Mucosa of gallbladder (tissue), 1 donor: ENCODE measurements at regions not wholly inside any gene's neighbourhood (a gene's known extent, or its start where the extent isn't known, plus 50 kb on each side); places are given as distances from the start of the nearest gene placed in this dataset.

Source experiments
- DNase-seq: peaks from one replicate; pipeline ENCODE4 v3.0.0-alpha.2; 2020; ENCODE audit warnings: low spot score
- donor health status: DM: no; HTN: no; CAD: no.

DNA sequence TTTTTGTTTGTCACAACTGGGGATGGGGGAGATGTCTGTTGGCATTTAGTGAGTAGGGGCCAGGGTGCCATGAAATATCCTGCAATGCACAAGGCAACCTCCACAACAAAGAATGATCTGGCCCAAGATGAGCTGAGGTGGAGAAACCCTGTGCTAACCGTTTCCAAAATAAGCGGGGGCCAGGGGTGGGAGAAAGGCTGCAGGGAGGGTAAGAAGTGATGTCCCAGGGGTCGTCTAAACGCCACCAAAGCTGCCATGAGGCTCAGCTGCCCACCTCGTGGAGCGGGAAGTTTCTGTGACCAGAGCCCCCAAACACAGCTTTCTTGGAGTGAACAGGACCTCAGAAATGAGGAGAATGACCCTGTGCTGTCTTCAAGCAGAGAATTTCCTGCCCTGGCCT lies 76.5 kb upstream of the CDH5 start:
- DNase-seq, result no peak

DNA sequence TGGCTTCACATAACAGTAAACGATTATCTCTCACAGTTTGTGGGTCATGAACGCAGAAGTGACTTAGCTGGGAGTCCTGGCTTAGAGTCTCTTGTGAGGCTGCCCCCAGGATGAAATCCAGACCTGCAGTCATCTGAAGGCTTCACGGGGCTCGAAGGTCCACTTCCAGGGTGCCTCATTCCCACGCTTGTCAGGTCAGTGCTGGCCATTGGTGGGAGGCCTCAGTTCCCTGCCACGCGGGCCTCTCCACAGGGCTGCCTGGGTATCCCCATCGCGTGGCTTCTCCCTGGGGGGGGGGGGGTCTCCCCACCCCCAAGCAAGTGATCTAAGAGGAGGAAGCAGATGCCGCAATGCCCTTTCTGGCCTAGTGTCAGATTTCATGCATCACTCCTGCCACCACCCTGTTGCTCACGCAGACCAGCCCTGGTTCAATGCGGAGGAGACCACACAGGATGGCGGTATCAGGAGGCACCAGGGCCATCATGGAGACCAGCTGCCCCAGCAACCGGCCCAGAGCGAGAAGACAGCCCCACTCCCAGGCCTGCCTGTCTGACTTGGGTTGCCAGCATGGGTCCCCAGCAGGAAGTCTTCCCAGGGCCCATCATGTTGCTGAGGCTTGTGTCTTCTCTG lies 77.3 kb upstream of the CDH5 start:
- no peak for DNase-seq

DNA sequence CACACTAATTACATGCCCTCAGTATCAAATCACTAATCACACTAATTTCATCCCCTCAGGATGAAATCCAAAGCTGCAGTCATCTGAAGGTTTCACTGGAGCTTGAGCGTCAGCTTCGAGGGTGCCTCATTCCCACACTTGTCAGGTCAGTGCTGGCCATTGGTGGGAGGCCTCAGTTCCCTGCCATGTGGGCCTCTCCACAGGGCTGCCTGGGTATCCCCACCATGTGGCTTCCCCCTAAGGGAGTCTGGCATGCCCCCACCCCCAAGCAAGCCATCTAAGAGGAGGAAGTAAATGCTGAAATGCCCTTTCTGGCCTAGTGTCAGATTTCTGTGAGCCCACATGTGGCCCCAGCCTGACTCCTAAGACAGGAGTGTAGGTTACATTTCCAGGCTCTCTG lies 78.6 kb upstream of the CDH5 start:
- no peak for DNase-seq

DNA sequence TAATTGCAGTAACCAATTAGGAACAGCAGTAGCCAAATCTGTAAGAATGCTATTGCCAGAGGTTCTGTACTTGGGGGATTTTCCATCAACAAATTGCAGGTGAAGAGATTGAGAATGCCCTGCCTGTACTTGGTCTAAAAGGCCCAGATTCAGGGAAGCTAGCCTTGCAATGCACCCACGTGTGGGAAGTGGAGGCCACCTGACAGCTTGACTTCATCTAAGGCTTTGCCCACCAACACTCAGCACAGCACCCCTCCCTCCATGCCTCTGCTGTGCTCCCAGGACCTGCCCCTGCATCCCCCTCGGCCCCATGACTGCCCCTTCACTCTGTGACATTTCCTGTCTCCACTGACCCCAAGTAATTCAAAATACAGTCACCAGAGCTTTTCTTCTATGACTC lies 79.1 kb upstream of the CDH5 start:
- no peak for DNase-seq

DNA sequence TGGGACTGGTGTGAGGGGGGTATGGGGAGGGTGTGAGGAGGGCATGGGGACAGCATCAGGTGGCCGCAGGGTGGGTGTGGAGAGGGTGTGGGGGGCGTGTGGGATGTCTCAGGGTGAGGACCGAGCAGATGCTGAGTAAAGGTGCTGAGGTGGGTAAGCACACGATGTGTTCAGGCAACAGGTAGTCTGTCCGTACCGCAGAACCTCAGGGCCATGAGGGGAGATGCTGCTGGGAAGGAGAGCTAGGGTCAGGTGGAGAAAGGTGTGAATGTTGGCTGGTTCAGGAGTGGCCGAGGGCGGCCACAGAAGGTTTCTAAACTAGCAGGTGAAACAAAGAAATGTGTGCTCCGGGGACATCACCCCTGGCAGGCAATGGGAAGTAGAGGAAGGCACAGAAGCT lies 80.0 kb upstream of the CDH5 start:
- no peak for DNase-seq

DNA sequence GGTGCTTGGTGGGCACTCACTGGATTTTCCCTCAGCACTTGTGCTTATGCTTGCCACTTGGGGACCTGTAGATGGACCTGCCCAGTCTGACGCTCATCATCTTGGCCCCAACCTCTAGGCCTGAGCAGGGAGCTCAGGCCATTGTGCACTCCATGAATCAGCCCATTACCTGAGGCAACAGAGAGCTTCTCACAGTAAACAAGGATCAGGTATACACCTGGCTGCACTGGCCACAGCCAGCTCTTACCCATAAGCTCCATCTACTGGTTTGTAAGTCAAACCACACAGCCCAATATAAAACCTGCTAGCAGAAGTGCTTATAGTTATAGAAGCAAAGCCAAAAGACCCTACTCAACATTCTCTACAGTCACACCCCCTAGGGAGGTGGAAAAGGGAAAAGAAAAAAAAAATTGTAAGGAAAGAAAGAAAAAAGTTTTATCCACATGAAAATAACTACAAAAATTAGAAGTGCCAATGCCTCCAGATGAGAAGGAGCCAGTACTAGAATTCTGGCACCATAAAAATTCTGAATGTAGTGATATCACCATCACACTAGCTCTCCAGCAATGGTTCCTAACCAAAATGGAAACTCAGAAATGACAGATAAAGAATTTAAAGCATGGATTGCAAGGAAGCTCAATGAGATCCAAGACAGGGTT lies 87.8 kb upstream of the CDH5 start:
- DNase-seq, result peak; percentile 46

DNA sequence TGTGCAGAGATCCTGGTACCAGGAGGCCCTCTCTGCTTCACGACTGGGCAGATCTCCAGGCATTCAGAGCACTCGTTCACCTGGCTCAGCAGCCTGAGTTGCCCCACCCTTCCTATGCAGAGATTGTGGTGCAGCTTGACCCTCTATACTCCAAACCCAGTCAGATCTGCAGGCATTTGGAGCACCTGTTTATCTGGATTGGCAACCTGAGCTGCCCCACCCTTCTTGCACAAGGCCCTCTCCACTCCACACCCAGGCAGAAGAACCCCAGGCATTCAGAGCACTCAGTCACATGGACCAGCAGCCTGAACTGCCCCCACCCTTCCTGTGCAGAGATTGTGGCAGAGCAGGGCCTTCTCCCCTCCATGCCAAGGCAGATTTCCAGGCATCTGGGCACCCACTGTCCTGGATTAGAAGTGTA lies 88.4 kb upstream of the CDH5 start:
- DNase-seq, result peak; percentile 83

DNA sequence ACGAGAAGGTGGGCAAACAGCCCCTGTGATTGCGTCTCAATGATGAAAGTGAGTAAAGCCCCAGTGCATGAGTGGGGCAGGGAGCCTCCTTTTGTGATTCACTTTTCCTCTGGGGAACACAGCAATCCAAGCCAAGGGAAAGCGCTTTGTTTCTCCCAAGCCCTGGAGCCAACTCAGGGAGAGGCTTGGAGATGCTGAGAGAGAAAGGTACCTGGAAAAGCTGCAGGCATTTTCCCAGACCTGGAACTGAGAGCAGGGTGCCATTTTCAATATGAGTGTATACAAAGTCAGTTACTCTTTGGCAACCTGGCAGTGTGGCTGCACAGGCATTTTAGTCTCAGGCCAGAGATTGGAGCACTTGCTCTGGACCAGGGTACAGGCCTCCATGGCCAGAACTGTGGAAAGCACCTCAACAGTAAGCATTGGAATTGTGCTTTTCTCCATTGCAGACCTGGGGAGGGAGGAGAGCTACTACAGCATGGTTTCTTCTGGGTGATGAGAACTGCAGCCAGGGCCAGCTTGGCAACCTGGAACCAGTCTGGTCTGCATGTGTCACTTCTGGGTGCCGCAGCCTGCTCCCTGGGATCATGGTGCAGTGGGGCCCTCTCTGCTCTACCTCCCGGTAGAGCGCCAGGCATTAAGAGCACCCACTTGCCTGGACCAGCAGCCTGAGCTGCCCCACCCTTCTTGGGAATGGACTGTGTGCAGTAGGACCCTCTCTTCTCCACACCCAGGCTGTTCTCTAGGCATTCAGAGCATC lies 89.0 kb upstream of the CDH5 start:
- DNase-seq, result no peak

DNA sequence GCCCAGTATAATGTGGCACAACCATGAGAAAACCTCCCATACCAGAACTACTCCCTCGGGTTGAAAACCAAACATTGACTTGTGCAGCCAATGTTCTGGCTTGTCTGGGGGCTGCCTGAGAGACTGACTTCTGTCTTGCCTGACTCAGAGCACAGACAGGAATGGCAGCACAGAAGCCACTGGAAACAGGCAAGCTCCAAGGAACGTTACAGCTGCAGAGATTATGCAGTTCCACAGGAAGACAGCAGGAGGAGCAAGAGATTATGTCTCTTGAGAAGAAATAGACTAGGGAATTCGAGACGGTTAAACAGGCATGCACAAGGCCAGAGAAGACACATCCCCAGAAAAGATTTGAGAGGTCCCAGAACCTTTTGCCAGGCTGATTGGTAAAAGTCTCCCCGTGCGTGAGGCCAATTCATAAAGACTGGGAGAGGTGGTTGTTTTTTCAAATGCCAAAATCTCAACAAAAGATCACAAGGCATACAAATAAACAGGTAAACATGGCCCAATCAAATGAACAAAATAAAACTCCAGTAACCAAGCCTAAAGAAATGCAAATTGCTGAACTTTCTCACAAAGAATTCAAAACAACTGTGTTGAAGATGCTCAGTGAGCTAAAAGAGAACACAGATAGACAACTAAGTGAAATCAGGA lies 90.6 kb upstream of the CDH5 start:
- peak; percentile 70 for DNase-seq

DNA sequence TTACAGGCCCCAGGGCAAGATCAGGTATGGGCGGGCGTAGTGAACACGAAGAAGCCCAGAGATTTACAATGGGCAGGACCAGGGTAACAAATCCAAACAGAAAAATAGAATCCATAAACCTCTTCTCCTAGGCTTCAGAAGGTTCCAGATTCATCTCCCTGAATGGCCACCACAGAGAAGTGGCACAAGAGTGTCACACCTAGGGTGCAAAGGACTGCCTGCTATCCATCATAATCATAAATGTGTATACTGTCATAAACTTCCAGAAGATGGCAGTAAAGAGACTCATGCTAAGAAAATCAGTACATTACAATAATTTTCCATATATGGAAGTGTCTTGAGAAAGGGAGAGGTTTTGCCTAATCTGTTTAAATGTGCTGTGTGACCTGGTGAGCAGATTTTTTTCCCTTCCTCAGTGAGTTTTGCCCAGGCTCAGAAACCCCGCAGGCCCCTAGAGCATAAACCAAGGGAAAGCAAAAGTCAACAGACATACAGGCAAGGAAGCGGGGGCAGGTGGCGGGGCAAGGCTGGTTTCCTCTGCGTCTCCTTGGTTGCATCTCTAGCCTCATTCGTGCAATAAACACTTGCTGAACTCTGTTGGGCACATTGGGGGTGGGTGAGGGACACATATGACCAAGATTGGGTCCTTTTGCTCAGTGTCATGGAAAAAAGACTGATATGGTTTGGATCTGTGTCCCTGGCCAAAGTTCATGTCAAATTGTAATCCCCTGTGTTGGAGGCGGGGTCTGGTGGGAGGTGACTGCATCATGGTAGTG lies 92.0 kb upstream of the CDH5 start:
- DNase-seq, result no peak

DNA sequence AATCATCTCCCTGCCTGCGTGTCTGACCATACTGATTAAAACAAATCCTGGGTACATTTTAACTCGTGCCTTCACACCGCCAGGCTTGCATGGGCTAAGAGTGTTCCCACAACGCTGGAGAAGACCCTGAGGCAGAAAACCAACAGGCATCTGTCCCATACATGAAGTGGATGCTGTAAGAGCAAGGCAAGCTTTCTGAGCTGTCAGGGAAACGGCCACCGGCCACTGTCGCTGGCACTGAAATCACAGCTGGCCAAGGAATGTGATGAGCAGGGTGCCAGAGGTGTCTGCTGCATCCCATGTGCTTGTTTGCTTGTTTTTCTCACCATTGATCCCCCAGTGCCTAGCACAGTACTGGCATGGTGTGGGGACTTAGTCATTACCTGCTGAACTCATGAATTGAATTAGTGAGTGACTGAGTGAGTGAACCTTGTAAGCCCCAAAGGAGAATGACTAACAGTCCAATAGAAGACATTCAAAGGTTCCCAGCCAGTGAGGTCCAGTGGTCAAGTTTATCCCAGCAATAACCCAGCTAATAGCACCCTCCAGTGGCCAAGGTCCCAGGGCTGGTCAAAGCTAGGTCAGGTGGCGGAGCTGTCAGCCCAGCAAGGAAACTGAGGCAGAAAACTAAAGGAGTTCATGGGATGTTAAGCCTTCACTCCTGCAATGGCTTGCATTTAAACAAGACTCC lies 92.7 kb upstream of the CDH5 start:
- no peak for DNase-seq

DNA sequence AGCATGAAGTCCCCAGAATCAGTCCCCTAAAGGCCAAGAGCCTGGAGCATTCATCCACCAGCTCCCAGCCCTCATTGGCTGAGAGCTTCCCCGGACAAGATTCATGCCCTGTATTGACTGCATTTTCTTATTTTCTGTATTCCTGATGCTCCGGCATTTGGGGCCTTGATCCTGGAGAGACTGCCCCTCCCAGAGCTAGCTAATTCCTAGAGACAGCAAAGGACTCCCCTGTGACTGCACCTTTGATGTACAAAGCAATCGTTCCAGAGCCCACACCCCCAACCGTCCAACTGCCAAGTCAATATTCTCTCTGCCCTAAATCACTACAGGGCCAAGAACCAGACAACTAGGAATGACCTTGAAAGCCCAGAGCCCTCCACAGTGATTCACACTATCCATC lies 93.4 kb upstream of the CDH5 start:
- no peak for DNase-seq

DNA sequence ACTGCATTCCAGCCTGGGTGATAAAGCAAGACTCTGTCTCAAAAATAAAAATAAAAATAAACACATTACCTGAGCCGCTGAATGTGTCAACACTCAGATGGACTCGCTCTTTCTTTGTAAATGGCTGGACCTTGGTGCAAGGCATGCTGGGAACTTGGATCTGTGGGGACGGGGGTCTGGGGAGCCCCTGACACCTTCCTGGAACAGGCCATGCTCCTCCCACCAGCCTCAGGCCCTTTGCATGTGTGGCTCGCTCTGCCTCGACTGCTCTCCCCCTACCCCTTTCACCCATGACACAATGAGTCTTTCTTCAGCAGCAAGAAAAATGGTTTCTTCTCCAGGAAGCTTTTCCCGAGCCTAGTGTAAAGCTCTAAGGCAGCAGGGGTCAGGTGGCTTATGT lies 94.0 kb upstream of the CDH5 start:
- no peak for DNase-seq

DNA sequence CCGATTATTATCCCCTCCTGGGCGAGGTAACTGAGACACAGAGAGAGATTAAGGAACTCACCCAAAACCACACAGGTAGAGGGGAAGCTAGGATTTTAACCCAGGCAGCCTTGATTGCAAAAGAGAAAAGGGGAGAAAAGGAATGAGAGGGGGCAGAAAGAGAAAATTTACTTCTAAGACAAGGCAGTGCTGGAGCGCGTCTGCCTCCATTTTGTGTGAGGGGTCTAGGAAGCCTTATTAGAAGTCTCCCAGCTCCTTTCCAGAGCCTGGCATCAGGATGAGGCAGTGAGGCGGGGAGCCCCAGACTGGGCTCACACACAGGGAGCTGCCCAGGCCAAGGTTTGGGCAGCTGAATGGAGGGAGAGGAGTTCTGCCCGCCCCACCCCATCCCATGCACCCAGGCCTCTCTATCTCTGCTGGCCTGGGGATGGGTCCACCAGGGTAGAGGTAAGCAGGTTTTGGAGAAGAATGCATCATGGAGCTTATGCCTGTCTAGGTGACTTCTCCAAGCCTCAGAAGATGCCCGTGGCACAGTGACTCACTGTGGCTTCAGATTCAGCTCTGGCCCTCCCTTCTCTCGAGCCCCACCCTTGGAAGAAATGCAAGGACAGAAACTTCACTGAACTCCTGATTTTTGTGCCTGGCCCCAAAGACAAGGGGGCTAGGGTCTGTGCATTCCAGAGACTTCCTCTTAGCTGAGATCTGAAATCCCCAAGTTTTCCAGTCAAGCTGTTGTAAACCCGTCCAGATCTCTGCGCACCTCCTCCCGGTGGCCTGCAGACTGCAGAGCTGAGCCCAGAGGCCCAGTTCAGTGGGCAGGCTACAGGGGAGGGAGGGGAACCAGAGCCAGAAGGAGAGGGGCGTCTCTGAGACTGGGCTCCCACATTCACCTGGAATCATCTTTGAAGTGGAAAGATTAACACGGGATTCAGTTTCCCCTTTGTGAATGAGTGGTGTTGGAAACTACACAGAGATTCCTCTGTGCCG lies 95.1 kb upstream of the CDH5 start:
- no peak for DNase-seq

DNA sequence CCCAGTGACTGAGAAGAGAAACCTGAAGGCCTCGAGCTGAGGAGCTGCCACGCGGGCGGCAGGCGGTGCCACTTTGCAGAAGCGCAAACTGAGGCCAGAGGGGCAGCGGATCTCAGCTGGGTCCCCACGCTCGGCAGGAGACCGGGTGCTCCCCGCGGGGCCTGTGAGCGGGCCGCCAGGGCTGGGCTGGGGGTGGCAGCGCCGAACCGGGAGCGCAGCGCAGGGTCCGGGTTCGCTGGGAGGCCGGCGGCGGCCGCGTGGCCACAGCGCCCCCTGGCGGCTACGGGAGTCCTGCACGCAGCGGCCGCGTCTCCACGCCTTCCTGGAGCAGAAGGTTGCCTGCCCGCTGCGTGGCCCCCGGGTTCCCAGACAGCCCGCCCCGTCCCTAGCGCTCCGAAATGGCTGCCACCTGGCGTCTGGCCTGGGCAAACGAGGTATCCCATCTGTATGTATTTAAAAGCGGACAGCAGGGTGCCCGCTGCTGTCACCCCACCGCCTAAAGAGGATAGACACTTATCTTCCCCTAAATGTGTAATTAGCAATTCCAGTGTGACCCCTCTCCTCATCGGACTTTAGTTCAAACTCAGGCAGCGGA lies 96.1 kb upstream of the CDH5 start:
- DNase-seq, result peak; percentile 58

DNA sequence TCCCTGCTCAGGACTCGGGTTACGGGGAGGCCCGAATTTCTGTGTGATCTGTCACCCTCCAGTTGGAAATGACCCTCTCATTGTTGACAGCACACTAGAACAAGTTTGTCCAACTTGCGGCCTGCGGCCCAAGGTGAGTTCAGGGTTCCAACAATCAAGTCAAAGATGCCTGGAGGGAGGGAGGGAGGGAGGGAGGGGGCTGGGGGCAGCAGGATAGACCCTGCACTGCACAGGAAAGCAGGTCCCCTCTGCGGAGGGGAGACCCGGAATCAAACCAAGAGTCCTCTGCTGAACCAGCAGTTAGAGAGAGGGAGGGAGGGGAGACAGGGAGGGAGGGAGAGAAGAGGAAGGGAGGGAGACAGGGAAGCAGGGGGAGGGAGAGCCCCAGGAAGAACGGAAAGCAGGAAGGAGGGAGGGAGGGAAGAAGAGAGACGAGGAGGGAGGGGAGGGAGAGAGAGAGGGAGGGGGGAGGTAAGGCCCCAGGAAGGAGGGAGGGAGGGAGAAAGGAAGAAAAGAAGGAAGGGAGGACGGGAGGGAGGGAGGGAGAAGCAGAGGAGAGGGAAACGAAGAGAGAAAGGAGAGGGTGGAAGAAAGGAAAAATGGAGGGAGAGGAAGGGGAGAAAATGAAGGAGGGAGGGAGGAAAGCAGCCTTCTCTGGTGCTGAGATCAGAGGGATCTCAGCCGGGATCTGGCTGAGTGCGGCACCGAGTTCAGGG lies 96.7 kb upstream of the CDH5 start:
- no peak for DNase-seq

DNA sequence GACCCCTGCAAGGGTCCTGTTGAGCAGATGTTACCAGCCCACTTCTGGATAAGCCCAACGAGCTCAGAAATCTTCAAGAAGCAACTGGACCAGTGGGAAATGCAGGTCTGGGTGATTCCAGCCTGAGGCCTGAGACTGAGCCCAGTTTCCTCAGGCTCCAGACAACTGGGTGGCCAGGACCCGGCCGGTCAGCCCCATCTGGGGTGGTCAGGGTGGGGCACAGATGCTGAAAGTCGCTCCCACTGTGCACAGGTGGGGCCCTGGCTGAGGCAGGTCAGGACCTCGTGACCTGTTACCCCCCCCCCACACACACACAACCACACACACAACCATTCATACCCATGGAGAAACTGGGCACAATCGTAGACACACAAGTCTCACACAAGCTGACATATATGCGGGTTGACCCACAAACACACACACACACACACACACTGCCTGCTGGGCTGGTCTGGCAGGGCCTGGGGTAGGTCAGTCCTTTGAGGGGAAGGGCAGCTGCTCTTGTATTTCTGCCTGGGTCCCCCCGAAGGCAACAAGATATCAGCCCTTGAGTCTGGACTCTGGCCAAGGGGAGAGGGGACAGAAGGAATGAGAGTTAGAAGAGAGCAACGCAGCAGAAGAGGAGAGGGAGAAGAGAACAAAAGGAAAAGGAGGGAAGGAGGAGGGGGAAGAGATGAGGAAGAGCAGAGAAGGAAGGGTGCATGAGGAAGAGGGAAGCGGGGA lies 99.0 kb upstream of the CDH5 start:
- no peak for DNase-seq
